Peyer's patch (tissue), 4 donors: ENCODE measurements at regions not wholly inside any gene's neighbourhood (a gene's known extent, or its start where the extent isn't known, plus 50 kb on each side); places are given as distances from the start of the nearest gene placed in this dataset.

Experiments used
- DNase-seq, 3 donors: peaks; one replicate each; pipeline ENCODE4 v3.0.0-alpha.2; 2017 to 2019
- H3K27ac ChIP-seq, 4 donors: fragments of 200-600 bp; sonication (generic); one replicate each; pipeline ENCODE4 v1.5.1; 2016 to 2019
- H3K27me3 ChIP-seq, 2 donors: fragments of 200-600 bp; sonication (generic); one replicate each; pipeline ENCODE4 v1.5.1; 2019
- H3K36me3 ChIP-seq, 3 donors: fragments of 200-600 bp; sonication (generic); one replicate each; pipeline ENCODE4 v1.5.1; 2016 to 2019
- H3K4me1 ChIP-seq, 4 donors: fragments of 200-600 bp; sonication (generic); one replicate each; pipeline ENCODE4 v1.5.1; 2016 to 2019
- H3K4me3 ChIP-seq, 4 donors: fragments of 200-600 bp; sonication (generic); 1 replicate in 3 of 4; 2 replicates in 1 of 4; pipeline ENCODE4 v1.5.1; 2016 to 2019; ENCODE audit warnings: mild to moderate bottlenecking in 1 of 4
- H3K9me3 ChIP-seq, 4 donors: fragments of 200-600 bp; sonication (generic); one replicate each; pipeline ENCODE4 v1.5.1; 2016 to 2019; ENCODE audit warnings: mild to moderate bottlenecking in 1 of 4
- POLR2A ChIP-seq, 2 donors: fragments of 450-650 bp; IDR thresholded peaks; one replicate each; pipeline ENCODE4 v1.5.1; 2017; ENCODE audit warnings: antibody characterized with exemption in 2 of 2, mild to moderate bottlenecking in 2 of 2, moderate library complexity in 2 of 2
- TF ChIP-seq, protein P1 (sequence below), 6 experiments: fragments of 450-650 bp in 4 of 6; fragments of 200-600 bp in 2 of 6; sonication (generic) in 1 of 6; IDR thresholded peaks; one replicate each; pipeline ENCODE4 v1.5.1; 2017 to 2019; ENCODE audit warnings: antibody characterized with exemption in 6 of 6, mild to moderate bottlenecking in 3 of 6, moderate library complexity in 1 of 6

DNA sequence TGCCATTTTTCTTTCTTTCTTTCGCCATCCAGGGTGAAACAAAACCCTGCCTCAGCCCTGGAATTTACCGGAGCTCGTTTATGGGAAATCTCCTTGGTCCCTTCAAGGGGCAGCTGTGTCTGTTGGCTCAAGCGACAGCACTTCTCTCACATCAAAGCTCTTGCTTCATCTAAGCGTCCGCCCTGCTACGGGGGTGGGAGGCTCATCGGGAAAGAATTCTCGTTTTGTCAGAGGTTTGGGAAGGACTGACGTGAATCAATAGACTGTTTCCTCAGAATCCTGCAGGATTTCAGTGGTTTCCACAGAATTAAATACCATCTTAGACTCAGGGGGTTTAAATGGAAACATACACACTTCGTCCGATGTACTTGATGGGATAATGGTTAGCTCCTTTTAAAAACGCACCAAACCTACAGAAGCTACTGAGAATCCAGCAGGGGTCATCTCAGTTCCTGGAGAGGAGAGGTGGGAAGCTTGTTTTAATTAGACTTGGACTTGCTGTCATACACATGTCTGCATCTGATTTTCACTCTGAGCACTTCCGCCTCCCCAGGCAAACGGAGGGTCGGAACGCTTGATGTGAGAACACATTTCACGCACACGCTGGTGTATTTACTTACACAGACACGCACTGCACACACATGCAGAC, 91.6 kb downstream of the ASB1 start:
- no peaks in the 10 kb centered on the region for H3K27me3 ChIP-seq
- TF ChIP-seq POLR2A (IDR thresholded peaks at IDR 0.05), result no peak
- TF ChIP-seq, protein P1, sequence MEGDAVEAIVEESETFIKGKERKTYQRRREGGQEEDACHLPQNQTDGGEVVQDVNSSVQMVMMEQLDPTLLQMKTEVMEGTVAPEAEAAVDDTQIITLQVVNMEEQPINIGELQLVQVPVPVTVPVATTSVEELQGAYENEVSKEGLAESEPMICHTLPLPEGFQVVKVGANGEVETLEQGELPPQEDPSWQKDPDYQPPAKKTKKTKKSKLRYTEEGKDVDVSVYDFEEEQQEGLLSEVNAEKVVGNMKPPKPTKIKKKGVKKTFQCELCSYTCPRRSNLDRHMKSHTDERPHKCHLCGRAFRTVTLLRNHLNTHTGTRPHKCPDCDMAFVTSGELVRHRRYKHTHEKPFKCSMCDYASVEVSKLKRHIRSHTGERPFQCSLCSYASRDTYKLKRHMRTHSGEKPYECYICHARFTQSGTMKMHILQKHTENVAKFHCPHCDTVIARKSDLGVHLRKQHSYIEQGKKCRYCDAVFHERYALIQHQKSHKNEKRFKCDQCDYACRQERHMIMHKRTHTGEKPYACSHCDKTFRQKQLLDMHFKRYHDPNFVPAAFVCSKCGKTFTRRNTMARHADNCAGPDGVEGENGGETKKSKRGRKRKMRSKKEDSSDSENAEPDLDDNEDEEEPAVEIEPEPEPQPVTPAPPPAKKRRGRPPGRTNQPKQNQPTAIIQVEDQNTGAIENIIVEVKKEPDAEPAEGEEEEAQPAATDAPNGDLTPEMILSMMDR (IDR thresholded peaks at IDR 0.05), result no peak
- DNase-seq, result no peak
- no peak overlapping the region for H3K4me3 ChIP-seq
- no peak overlapping the region for H3K27ac ChIP-seq
- peaks cover 0 to 8% (median 2%) of the 10 kb centered on the region in 4 donors for H3K9me3 ChIP-seq
- H3K36me3 ChIP-seq, result no peaks in the 10 kb centered on the region
- H3K4me1 ChIP-seq, result no peaks in the 10 kb centered on the region

DNA sequence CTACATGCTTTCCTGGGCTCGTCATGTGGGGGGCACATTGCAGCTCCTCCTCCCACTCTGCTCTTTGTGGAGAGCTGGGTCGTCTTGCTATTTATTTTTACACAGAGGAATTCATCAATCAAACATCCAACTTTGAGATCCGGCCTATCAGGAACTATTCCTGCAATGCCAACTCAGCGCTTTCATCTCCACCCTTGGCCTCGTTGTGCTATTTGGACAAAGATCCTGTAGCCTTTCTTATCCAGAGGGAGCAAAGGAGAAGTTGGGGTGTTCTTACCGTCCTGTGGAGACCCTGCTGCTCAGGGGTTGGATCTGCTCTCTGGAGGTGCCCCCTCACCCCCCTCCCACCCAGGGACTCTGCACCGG, 92.1 kb downstream of the ASB1 start:
- H3K4me3 ChIP-seq, result no peak overlapping the region
- H3K4me1 ChIP-seq, result no peaks in the 10 kb centered on the region
- H3K27ac ChIP-seq, result no peak overlapping the region
- no peak for DNase-seq
- no peak for TF ChIP-seq POLR2A (IDR thresholded peaks at IDR 0.05)
- TF ChIP-seq, protein P1 (IDR thresholded peaks at IDR 0.05), result no peak
- H3K9me3 ChIP-seq, result peaks cover 0 to 8% (median 2%) of the 10 kb centered on the region in 4 donors
- no peaks in the 10 kb centered on the region for H3K27me3 ChIP-seq
- H3K36me3 ChIP-seq, result no peaks in the 10 kb centered on the region

DNA sequence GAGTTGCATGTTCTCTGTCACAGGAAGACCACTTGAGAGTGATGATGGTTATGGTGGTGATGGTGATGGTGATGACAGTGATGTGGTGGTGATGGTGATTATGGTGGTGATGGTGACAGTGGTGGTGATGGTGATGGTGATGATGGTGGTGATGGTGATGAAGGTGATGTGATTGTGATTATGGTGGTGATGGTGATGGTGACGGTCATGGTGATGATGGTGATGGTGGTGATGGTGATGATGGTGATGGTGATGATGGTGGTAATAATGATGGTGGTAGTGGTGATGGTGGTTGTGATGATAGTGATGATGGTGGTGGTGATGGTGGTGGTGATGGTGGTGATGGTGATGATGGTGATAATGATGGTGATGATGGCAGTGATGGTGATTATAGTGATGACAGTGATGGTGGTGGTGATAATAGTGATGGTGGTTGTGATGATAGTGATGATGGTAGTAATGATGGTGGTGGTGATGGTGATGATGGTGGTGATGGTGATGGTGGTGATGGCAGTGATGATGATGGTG, 93.7 kb downstream of the ASB1 start:
- H3K36me3 ChIP-seq, result no peaks in the 10 kb centered on the region
- no peaks in the 10 kb centered on the region for H3K27me3 ChIP-seq
- no peak overlapping the region for H3K27ac ChIP-seq
- H3K4me3 ChIP-seq, result no peak overlapping the region
- peaks cover 0 to 8% (median 2%) of the 10 kb centered on the region in 4 donors for H3K9me3 ChIP-seq
- no peak for DNase-seq
- H3K4me1 ChIP-seq, result no peaks in the 10 kb centered on the region
- TF ChIP-seq POLR2A (IDR thresholded peaks at IDR 0.05), result no peak
- TF ChIP-seq, protein P1 (IDR thresholded peaks at IDR 0.05), result no peak

DNA sequence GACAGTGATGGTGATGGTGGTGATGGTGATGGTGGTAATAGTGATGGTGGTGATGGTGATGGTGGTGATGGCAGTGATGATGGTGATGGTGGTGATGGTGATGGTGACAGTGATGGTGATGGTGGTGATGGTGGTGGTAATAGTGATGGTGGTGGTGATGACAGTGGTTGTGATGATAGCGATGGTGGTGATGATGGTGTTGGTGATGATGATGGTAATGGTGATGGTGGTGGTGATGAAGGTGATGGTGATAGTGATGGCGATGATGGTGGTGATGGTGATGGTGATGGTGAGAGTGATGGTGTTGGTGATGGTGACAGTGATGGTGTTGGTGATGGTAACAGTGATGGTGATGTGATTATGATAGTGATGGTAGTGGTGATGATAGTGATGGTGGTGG, 94.3 kb downstream of the ASB1 start:
- Histone ChIP-seq H3K36me3 (no peaks in the 10 kb centered on the region), H3K27me3 (no peaks in the 10 kb centered on the region), H3K9me3 (peaks cover 0 to 8% (median 2%) of the 10 kb centered on the region in 4 donors), H3K27ac (no peak overlapping the region), H3K4me3 (no peak overlapping the region), H3K4me1 (no peaks in the 10 kb centered on the region)
- TF ChIP-seq, protein P1 (IDR thresholded peaks at IDR 0.05), result no peak
- no peak for TF ChIP-seq POLR2A (IDR thresholded peaks at IDR 0.05)
- DNase-seq, result no peak

DNA sequence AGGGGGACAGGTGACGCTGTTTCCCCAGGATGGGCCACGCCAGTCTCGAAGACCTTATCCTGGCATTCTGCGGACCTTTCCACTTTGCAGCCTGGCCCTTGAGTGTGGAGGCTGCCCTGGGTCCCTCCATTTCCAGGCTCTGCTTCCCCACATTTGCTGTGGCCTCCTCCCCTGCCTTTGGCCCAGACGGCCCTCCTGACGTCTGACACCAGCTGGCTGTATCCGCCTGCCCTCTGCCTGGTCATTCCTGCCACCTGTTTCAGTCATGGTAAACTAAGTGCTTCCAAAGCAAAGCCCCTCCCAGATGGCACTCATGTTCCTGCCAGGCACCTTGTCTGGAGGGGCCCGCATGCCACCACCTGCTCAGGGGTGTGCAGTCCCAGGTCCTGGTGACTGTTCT, 95.1 kb downstream of the ASB1 start:
- no peak overlapping the region for H3K4me3 ChIP-seq
- no peaks in the 10 kb centered on the region for H3K36me3 ChIP-seq
- peaks cover 0 to 7% (median 2%) of the 10 kb centered on the region in 4 donors for H3K9me3 ChIP-seq
- no peak overlapping the region for H3K27ac ChIP-seq
- H3K27me3 ChIP-seq, result no peaks in the 10 kb centered on the region
- DNase-seq, result no peak
- TF ChIP-seq, protein P1 (IDR thresholded peaks at IDR 0.05), result no peak
- no peak for TF ChIP-seq POLR2A (IDR thresholded peaks at IDR 0.05)
- no peaks in the 10 kb centered on the region for H3K4me1 ChIP-seq
